ENCODE measurements at regions not wholly inside any gene's neighbourhood (a gene's known extent, or its start where the extent isn't known, plus 50 kb on each side); places are given as distances from the start of the nearest gene placed in this dataset.

- TF ChIP-seq CTCF (IDR thresholded peaks at IDR 0.05): no peak
- no peak for TF ChIP-seq POLR2A (IDR thresholded peaks at IDR 0.05)
These were observed 300.7 kb upstream of the RAB6C start for GRCh38 chr2:129678751-129679150.

Data from thyroid gland (tissue), 4 donors.